Right cardiac atrium (tissue), 5 donors: ENCODE measurements at regions not wholly inside any gene's neighbourhood (a gene's known extent, or its start where the extent isn't known, plus 50 kb on each side); places are given as distances from the start of the nearest gene placed in this dataset.

Source experiments
- ATAC-seq, 2 donors: fragments of 200-7000 bp; cut with Tn5 transposase; one replicate each; pipeline versions ENCODE4 v1.8.0 to v1.9.1; 2020; ENCODE audit warnings: moderate library complexity in 2 of 2, mild to moderate bottlenecking in 1 of 2
- DNase-seq, 3 donors: peaks; one replicate each; pipeline ENCODE4 v3.0.0-alpha.2; 2020
- H3K27ac ChIP-seq: one replicate; pipeline ENCODE4 v1.5.1; 2013; ENCODE audit warnings: mild to moderate bottlenecking, low read length, control low read depth, moderate library complexity
- H3K27me3 ChIP-seq: one replicate; pipeline ENCODE4 v1.6.1; 2013; ENCODE audit not compliant: control insufficient read depth, insufficient read depth
- H3K4me1 ChIP-seq: one replicate; pipeline ENCODE4 v1.6.1; 2013; ENCODE audit warnings: low read length; ENCODE audit not compliant: control insufficient read depth, insufficient read depth
- H3K4me3 ChIP-seq: one replicate; pipeline ENCODE4 v1.5.1; 2013; ENCODE audit warnings: low read length, control low read depth
- H3K9me3 ChIP-seq: one replicate; pipeline ENCODE4 v1.6.1; 2013; ENCODE audit warnings: low read length; ENCODE audit not compliant: control insufficient read depth
- WGBS: extraction: QIAGEN DNeasy Blood & Tissue Kit; methylation state at CpG from one replicate; pipeline ENCODE4 v1.1.7; 2013; 5-methylcytosine and 5-hydroxymethylcytosine counted together
- intact Hi-C, 4 donors: fragments of 100-400 bp; cut with DNase I; formaldehyde crosslinking; loops; one replicate each; pipeline versions ENCODE4 v1.11.0 to v1.14.0; 2022 to 2023
- donor health status: healthy with polysubstance abuse.
- donor health status: DM: no; HTN: yes; CAD: no.
- donor health status: DM: no; HTN: no; CAD: no.
- donor health status: DM: no; HTN: yes; CAD: no; lungs with severe emphysema.
- donor health status: DM: yes; HTN: yes; CAD: no.

GRCh38 chr1:51025374-51025773 is 55.3 kb downstream of the CDKN2C start:
- DNase-seq (no peak), ATAC-seq (no peak)
- Histone ChIP-seq H3K4me1 (no peaks in the 10 kb centered on the region), H3K27ac (no peak overlapping the region), H3K27me3 (no peaks in the 10 kb centered on the region), H3K4me3 (no peak overlapping the region), H3K9me3 (no peaks in the 10 kb centered on the region)
- intact Hi-C loops, result no loop called here
- WGBS, result 63% methylated on average over 2 of the region's 2 CpGs

- 94% methylated on average over 8 of the region's 8 CpGs for WGBS
- Histone ChIP-seq H3K27me3 (no peaks in the 10 kb centered on the region), H3K4me1 (no peaks in the 10 kb centered on the region), H3K4me3 (no peak overlapping the region), H3K27ac (no peak overlapping the region), H3K9me3 (no peaks in the 10 kb centered on the region)
- DNase-seq, result no peak
- ATAC-seq, result no peak
- intact Hi-C loops, result no loop called here
Measured at GRCh38 chr1:51032936-51033335, 62.9 kb downstream of the CDKN2C start.

GRCh38 chr1:51044199-51044598 is 57.8 kb upstream of the C1orf185 start:
- no peak for DNase-seq
- no peak overlapping the region for H3K4me3 ChIP-seq
- H3K4me1 ChIP-seq, result no peaks in the 10 kb centered on the region
- intact Hi-C loops, result loop anchor here in 3 of 4 donors (5.0 to 10.0 kb wide), 3 partner anchors 112 to 269 kb away; no protein-coding TSS in a partner anchor
- WGBS, result 83% methylated on average over 3 of the region's 3 CpGs
- no peak for ATAC-seq
- H3K9me3 ChIP-seq, result peaks cover 3% of the 10 kb centered on the region
- no peaks in the 10 kb centered on the region for H3K27me3 ChIP-seq
- H3K27ac ChIP-seq, result no peak overlapping the region

GRCh38 chr1:51044834-51045233 is 57.2 kb upstream of the C1orf185 start:
- DNase-seq (no peak), ATAC-seq (no peak)
- intact Hi-C loops, result loop anchor here (5.0 to 10.0 kb wide), 5 partner anchors 113 to 273 kb away; no protein-coding TSS in a partner anchor
- Histone ChIP-seq H3K27me3 (no peaks in the 10 kb centered on the region), H3K4me3 (no peak overlapping the region), H3K27ac (no peak overlapping the region), H3K4me1 (no peaks in the 10 kb centered on the region), H3K9me3 (no peaks in the 10 kb centered on the region)
- WGBS, result 32% methylated on average over 4 of the region's 4 CpGs

GRCh38 chr1:51048021-51048420 is 54.0 kb upstream of the C1orf185 start:
- intact Hi-C loops, result loop anchor here (5.0 to 10.0 kb wide), 4 partner anchors 123 to 276 kb away; no protein-coding TSS in a partner anchor
- WGBS, result 97% methylated on average over 1 of the region's 1 CpG

GRCh38 chr1:51048670-51049069 is 53.4 kb upstream of the C1orf185 start:
- DNase-seq (no peak), ATAC-seq (no peak)
- intact Hi-C loops, result loop anchor here (5.0 to 10.0 kb wide), 4 partner anchors 124 to 276 kb away; no protein-coding TSS in a partner anchor
- Histone ChIP-seq H3K9me3 (no peaks in the 10 kb centered on the region), H3K27me3 (no peaks in the 10 kb centered on the region), H3K27ac (no peak overlapping the region), H3K4me3 (no peak overlapping the region), H3K4me1 (no peaks in the 10 kb centered on the region)
- WGBS, result 34% methylated on average over 2 of the region's 2 CpGs

More at GRCh38 chr1:51048021-51048420, 54.0 kb upstream of the C1orf185 start:
- Histone ChIP-seq H3K27ac (no peak overlapping the region), H3K4me3 (no peak overlapping the region), H3K27me3 (no peaks in the 10 kb centered on the region), H3K4me1 (no peaks in the 10 kb centered on the region), H3K9me3 (no peaks in the 10 kb centered on the region)
- ATAC-seq (no peak), DNase-seq (no peak)
